Epithelial cell of esophagus (primary cell): ENCODE measurements at regions not wholly inside any gene's neighbourhood (a gene's known extent, or its start where the extent isn't known, plus 50 kb on each side); places are given as distances from the start of the nearest gene placed in this dataset.
A peak's percentile ranks its signal among the peaks of the same experiment; 100 is the strongest.
"Not testable (repeated sequence)": the region's sequence is repeated elsewhere in the genome, so short reads cannot be mapped to it uniquely, and the experiment has no call there.

Experiments
- DNase-seq: peaks from one replicate; pipeline ENCODE4 v3.0.0; 2010; ENCODE audit warnings: low read depth
- H3K4me3 ChIP-seq: 2 replicates; pipeline ENCODE4 v1.5.1; 2011; ENCODE audit warnings: mild to moderate bottlenecking, low read length, control low read depth
- CTCF ChIP-seq: IDR thresholded peaks from 2 replicates; pipeline ENCODE4 v1.5.1; 2011; ENCODE audit warnings: low read depth, mild to moderate bottlenecking, low read length, control low read depth, inconsistent platforms; ENCODE audit not compliant: insufficient read depth; ENCODE audit errors: missing control alignments

GRCh38 chr20:1845163-1845523, 50.1 kb upstream of the SIRPA start:
- TF ChIP-seq CTCF: no peak
- DNase-seq: no peak
- no peak overlapping the region for H3K4me3 ChIP-seq

GRCh38 chr20:1844325-1845162, 50.7 kb upstream of the SIRPA start:
- no peak for TF ChIP-seq CTCF
- H3K4me3 ChIP-seq: no peak overlapping the region
- no peak for DNase-seq

- DNase-seq: no peak
- no peak overlapping the region for H3K4me3 ChIP-seq
- TF ChIP-seq CTCF: no peak
These were observed 52.9 kb upstream of the SIRPA start for GRCh38 chr20:1842281-1842680.

GRCh38 chr20:1841554-1842140, 53.6 kb upstream of the SIRPA start:
- no peak overlapping the region for H3K4me3 ChIP-seq
- peak; percentile 61 for DNase-seq
- no peak for TF ChIP-seq CTCF

- DNase-seq: peak; percentile 31
- no peak for TF ChIP-seq CTCF
- H3K4me3 ChIP-seq: no peak overlapping the region
These were observed 54.2 kb upstream of the SIRPA start for GRCh38 chr20:1840817-1841553.

- not testable (repeated sequence) for H3K4me3 ChIP-seq
- peak; percentile 55 for DNase-seq
These were observed 55.6 kb upstream of the SIRPA start for GRCh38 chr20:1839376-1840317.
